ENCODE measurements at regions not wholly inside any gene's neighbourhood (a gene's known extent, or its start where the extent isn't known, plus 50 kb on each side); places are given as distances from the start of the nearest gene placed in this dataset.

- no peak for DNase-seq (ENCODE audit: low read depth in 1 of 2, low spot score in 1 of 2)
- H3K27ac ChIP-seq (replicated peaks) = no peak overlapping the region
- H3K4me3 ChIP-seq (replicated peaks; ENCODE audit: insufficient read depth, low read length) = no peak overlapping the region
- H3K27me3 ChIP-seq (ENCODE audit: insufficient read depth, poor library complexity, severe bottlenecking) = no peaks in the 10 kb centered on the region
- no peak for TF ChIP-seq POLR2AphosphoS5 (IDR thresholded peaks at IDR 0.05; ENCODE audit: low read depth)
- TF ChIP-seq REST (IDR thresholded peaks at IDR 0.05; ENCODE audit: insufficient replicate concordance, low read depth) = no peak
- no peak for TF ChIP-seq CTCF (IDR thresholded peaks at IDR 0.05; ENCODE audit: insufficient read depth, low read length)
- no peak for TF ChIP-seq GABPA (IDR thresholded peaks at IDR 0.05; ENCODE audit: low read depth)
- no peak for TF ChIP-seq SPI1 (IDR thresholded peaks at IDR 0.05; ENCODE audit: borderline replicate concordance, low read depth)
These were observed 449.0 kb downstream of the CDH26 start for GRCh38 chr20:60407011-60407771.

- H3K4me3 ChIP-seq (replicated peaks; ENCODE audit: insufficient read depth, low read length) = no peak overlapping the region
- H3K27ac ChIP-seq (replicated peaks) = no peak overlapping the region
- H3K27me3 ChIP-seq (ENCODE audit: insufficient read depth, poor library complexity, severe bottlenecking) = no peaks in the 10 kb centered on the region
- no peak for TF ChIP-seq SPI1 (IDR thresholded peaks at IDR 0.05; ENCODE audit: borderline replicate concordance, low read depth)
- TF ChIP-seq CTCF (IDR thresholded peaks at IDR 0.05; ENCODE audit: insufficient read depth, low read length) = no peak
- TF ChIP-seq GABPA (IDR thresholded peaks at IDR 0.05; ENCODE audit: low read depth) = no peak
- TF ChIP-seq REST (IDR thresholded peaks at IDR 0.05; ENCODE audit: insufficient replicate concordance, low read depth) = no peak
- no peak for TF ChIP-seq POLR2AphosphoS5 (IDR thresholded peaks at IDR 0.05; ENCODE audit: low read depth)
- no peak for DNase-seq (ENCODE audit: low read depth in 1 of 2, low spot score in 1 of 2)
These were observed 449.7 kb downstream of the CDH26 start for GRCh38 chr20:60407938-60408337.

- no peak overlapping the region for H3K4me3 ChIP-seq (replicated peaks; ENCODE audit: insufficient read depth, low read length)
- DNase-seq (ENCODE audit: low read depth in 1 of 2, low spot score in 1 of 2) = no peak
These were observed 450.2 kb downstream of the CDH26 start for GRCh38 chr20:60408435-60408834.

More at GRCh38 chr20:60408435-60408834, 450.2 kb downstream of the CDH26 start:
- no peak overlapping the region for H3K27ac ChIP-seq (replicated peaks)
- H3K27me3 ChIP-seq (ENCODE audit: insufficient read depth, poor library complexity, severe bottlenecking) = no peaks in the 10 kb centered on the region
- TF ChIP-seq REST (IDR thresholded peaks at IDR 0.05; ENCODE audit: insufficient replicate concordance, low read depth) (no peak), SPI1 (IDR thresholded peaks at IDR 0.05; ENCODE audit: borderline replicate concordance, low read depth) (no peak), GABPA (IDR thresholded peaks at IDR 0.05; ENCODE audit: low read depth) (no peak), POLR2AphosphoS5 (IDR thresholded peaks at IDR 0.05; ENCODE audit: low read depth) (no peak), CTCF (IDR thresholded peaks at IDR 0.05; ENCODE audit: insufficient read depth, low read length) (no peak)

All from HL-60 (cell line).